ENCODE measurements at regions not wholly inside any gene's neighbourhood (a gene's known extent, or its start where the extent isn't known, plus 50 kb on each side); places are given as distances from the start of the nearest gene placed in this dataset.

DNA sequence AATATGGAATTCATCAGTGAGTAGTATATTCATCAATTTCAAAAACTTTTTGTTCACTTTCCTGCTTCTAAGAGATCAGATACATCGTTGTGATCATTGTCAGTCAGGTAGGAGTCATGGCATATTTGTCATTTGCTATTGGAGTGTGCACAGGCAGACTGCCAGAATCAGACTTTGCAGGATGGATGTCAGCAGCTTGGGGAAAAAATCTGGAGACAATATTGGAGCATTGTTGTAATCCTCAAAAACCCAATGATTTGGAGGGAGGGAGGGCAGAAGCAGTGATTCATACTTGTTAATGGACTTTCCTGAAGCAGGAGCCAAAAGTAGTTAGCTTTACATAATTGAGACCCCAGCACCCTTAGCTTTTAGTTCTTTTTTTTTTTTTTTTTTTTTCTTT is 59.6 kb upstream of the DRP2 start:
- no peak overlapping the region for H3K4me2 ChIP-seq (ENCODE audit: extremely low read depth, insufficient read depth, low read length)
- TF ChIP-seq, protein P1, sequence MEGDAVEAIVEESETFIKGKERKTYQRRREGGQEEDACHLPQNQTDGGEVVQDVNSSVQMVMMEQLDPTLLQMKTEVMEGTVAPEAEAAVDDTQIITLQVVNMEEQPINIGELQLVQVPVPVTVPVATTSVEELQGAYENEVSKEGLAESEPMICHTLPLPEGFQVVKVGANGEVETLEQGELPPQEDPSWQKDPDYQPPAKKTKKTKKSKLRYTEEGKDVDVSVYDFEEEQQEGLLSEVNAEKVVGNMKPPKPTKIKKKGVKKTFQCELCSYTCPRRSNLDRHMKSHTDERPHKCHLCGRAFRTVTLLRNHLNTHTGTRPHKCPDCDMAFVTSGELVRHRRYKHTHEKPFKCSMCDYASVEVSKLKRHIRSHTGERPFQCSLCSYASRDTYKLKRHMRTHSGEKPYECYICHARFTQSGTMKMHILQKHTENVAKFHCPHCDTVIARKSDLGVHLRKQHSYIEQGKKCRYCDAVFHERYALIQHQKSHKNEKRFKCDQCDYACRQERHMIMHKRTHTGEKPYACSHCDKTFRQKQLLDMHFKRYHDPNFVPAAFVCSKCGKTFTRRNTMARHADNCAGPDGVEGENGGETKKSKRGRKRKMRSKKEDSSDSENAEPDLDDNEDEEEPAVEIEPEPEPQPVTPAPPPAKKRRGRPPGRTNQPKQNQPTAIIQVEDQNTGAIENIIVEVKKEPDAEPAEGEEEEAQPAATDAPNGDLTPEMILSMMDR (conservative IDR thresholded peaks at IDR 0.05 in 1 of 2, IDR thresholded peaks at IDR 0.05 in 1 of 2; ENCODE audit: low read depth in 1 of 2, low read length in 2 of 2): no peak
- TF ChIP-seq EZH2 (IDR thresholded peaks at IDR 0.05; ENCODE audit: low read length, missing control alignments): no peak
- H3K4me3 ChIP-seq (replicated peaks in 1 of 4; ENCODE audit: control extremely low read depth in 1 of 4, insufficient read depth in 1 of 4, low read depth in 3 of 4, low read length in 4 of 4): no peak overlapping the region
- H3K9ac ChIP-seq (ENCODE audit: insufficient read depth, low read length): no peak overlapping the region
- H4K20me1 ChIP-seq (ENCODE audit: control insufficient read depth, extremely low read depth, insufficient read depth, low read length): no peaks in the 10 kb centered on the region
- DNase-seq (ENCODE audit: low read depth in 2 of 2): peak in 1 of 2 donors; percentile 8
- H3K27ac ChIP-seq (ENCODE audit: insufficient read depth, low read length): no peak overlapping the region
- no peaks in the 10 kb centered on the region for H3K36me3 ChIP-seq (ENCODE audit: control insufficient read depth, insufficient read depth, low read length)
- H3K79me2 ChIP-seq (ENCODE audit: control insufficient read depth, insufficient read depth, low read length): no peaks in the 10 kb centered on the region
- no peaks in the 10 kb centered on the region for H3K4me1 ChIP-seq (ENCODE audit: control insufficient read depth, extremely low read depth, insufficient read depth, low read length)
- no peak overlapping the region for H2AFZ ChIP-seq (ENCODE audit: low read length)
- H3K9me3 ChIP-seq (ENCODE audit: control insufficient read depth, insufficient read depth, low read depth, low read length): no peaks in the 10 kb centered on the region
- no peaks in the 10 kb centered on the region for H3K27me3 ChIP-seq (ENCODE audit: control insufficient read depth, insufficient read depth, low read length)

DNA sequence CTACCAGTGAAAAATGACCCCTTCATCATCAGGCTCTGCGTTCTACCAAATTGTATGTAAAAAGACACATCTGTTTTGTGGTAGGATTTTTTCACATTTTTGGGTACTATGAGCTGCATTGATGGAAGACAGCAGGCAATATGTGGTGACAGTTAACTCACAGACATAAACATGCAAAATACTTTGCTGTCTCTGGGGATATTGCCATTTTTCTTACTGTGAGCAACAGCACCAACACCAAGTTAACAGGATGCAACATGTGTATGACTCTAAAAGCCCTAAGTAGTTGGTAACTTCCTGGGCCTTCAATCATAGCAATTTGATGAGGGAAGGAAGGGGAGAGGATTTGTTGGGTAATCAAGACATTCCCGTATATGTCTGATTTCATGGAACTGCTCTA is 56.4 kb upstream of the DRP2 start:
- TF ChIP-seq EZH2 (IDR thresholded peaks at IDR 0.05; ENCODE audit: low read length, missing control alignments): no peak
- TF ChIP-seq, protein P1 (conservative IDR thresholded peaks at IDR 0.05 in 1 of 2, IDR thresholded peaks at IDR 0.05 in 1 of 2; ENCODE audit: low read depth in 1 of 2, low read length in 2 of 2): no peak
- peak in 1 of 2 donors; percentile 47 for DNase-seq (ENCODE audit: low read depth in 2 of 2)

DNA sequence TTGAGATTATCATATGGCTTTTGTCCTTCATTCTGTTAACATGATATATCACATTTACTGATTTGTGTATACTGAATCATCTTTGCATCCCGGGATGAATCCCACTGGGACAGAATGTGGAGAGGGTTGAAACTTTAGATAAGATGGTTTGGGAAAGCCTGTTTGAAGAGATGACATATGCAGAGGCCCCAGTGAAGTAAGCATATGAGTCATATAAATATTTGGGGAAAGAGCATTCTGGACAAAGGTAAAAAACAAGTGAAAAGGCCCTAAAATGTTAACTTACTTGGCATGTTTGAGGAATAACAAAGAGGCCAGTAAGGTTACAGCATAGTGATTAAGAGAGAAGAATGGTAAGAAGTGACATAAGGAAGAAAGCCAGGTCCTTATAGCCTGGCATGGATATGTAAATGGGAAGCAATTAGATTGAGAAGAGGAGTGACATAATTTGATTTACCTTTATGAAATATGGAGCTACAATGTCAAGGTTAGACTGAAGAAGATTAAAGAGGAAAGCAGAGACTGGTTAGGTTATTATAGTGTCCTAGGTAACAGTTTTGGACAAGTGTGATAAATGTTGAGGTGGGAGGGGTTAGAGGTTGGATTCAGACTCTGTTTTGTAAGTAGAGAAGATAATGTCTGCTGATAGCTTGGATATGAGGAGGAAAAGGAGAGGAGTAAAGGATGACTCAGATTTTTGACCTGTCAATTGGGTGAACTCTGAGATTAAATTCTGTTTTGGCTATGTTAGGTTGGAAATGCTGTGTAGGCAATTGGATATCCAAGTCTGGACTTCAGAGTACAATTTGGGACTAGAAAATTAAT is 54.6 kb upstream of the DRP2 start:
- TF ChIP-seq, protein P1 (conservative IDR thresholded peaks at IDR 0.05 in 1 of 2, IDR thresholded peaks at IDR 0.05 in 1 of 2; ENCODE audit: low read depth in 1 of 2, low read length in 2 of 2): no peak
- TF ChIP-seq EZH2 (IDR thresholded peaks at IDR 0.05; ENCODE audit: low read length, missing control alignments): no peak
- no peaks in the 10 kb centered on the region for H3K9me3 ChIP-seq (ENCODE audit: control insufficient read depth, insufficient read depth, low read depth, low read length)
- peak; percentile 6 to 64 for DNase-seq (ENCODE audit: low read depth in 2 of 2)
- H3K4me2 ChIP-seq (ENCODE audit: extremely low read depth, insufficient read depth, low read length): no peak overlapping the region
- no peak overlapping the region for H3K4me3 ChIP-seq (replicated peaks in 1 of 4; ENCODE audit: control extremely low read depth in 1 of 4, insufficient read depth in 1 of 4, low read depth in 3 of 4, low read length in 4 of 4)
- no peaks in the 10 kb centered on the region for H3K79me2 ChIP-seq (ENCODE audit: control insufficient read depth, insufficient read depth, low read length)
- H2AFZ ChIP-seq (ENCODE audit: low read length): no peak overlapping the region
- no peak overlapping the region for H3K27ac ChIP-seq (ENCODE audit: insufficient read depth, low read length)
- no peak overlapping the region for H3K9ac ChIP-seq (ENCODE audit: insufficient read depth, low read length)
- no peaks in the 10 kb centered on the region for H4K20me1 ChIP-seq (ENCODE audit: control insufficient read depth, extremely low read depth, insufficient read depth, low read length)
- H3K36me3 ChIP-seq (ENCODE audit: control insufficient read depth, insufficient read depth, low read length): no peaks in the 10 kb centered on the region
- no peaks in the 10 kb centered on the region for H3K4me1 ChIP-seq (ENCODE audit: control insufficient read depth, extremely low read depth, insufficient read depth, low read length)
- H3K27me3 ChIP-seq (ENCODE audit: control insufficient read depth, insufficient read depth, low read length): no peaks in the 10 kb centered on the region

More for the DNA sequence above, 56.4 kb upstream of the DRP2 start:
- Histone ChIP-seq H3K27me3 (ENCODE audit: control insufficient read depth, insufficient read depth, low read length) (no peaks in the 10 kb centered on the region), H3K4me1 (ENCODE audit: control insufficient read depth, extremely low read depth, insufficient read depth, low read length) (no peaks in the 10 kb centered on the region), H2AFZ (ENCODE audit: low read length) (no peak overlapping the region), H3K4me2 (ENCODE audit: extremely low read depth, insufficient read depth, low read length) (no peak overlapping the region), H3K27ac (ENCODE audit: insufficient read depth, low read length) (no peak overlapping the region), H3K4me3 (replicated peaks in 1 of 4; ENCODE audit: control extremely low read depth in 1 of 4, insufficient read depth in 1 of 4, low read depth in 3 of 4, low read length in 4 of 4) (no peak overlapping the region), H4K20me1 (ENCODE audit: control insufficient read depth, extremely low read depth, insufficient read depth, low read length) (no peaks in the 10 kb centered on the region), H3K36me3 (ENCODE audit: control insufficient read depth, insufficient read depth, low read length) (no peaks in the 10 kb centered on the region), H3K79me2 (ENCODE audit: control insufficient read depth, insufficient read depth, low read length) (no peaks in the 10 kb centered on the region), H3K9me3 (ENCODE audit: control insufficient read depth, insufficient read depth, low read depth, low read length) (no peaks in the 10 kb centered on the region), H3K9ac (ENCODE audit: insufficient read depth, low read length) (no peak overlapping the region)

All from fibroblast of lung (primary cell).